A549 (cell line): ENCODE measurements at regions not wholly inside any gene's neighbourhood (a gene's known extent, or its start where the extent isn't known, plus 50 kb on each side); places are given as distances from the start of the nearest gene placed in this dataset.

Experiments used
- ATAC-seq, 2 experiments: fragments of 200-7000 bp in 1 of 2; fragments of >200 bp in 1 of 2; cut with Nextera tagmentation in 1 of 2; cut with Tn5 transposase in 1 of 2; 3 replicates each; pipeline versions ENCODE4 v1.8.0 to v1.9.1; 2018 to 2020; ENCODE audit warnings: mild to moderate bottlenecking in 1 of 2, moderate library complexity in 1 of 2
- CTCF ChIA-PET: fragments of 300-600 bp; sonication (Branson Sonifier 250); formaldehyde crosslinking; extraction: SDS; loops from one replicate; lab custom pipeline; 2021; ENCODE audit warnings: antibody characterized with exemption, inconsistent platforms; lab: Yijun Ruan, JAX
- POLR2A ChIA-PET: fragments of 350-600 bp; formaldehyde crosslinking; extraction: SDS; loops from one replicate; lab custom pipeline; 2021; ENCODE audit warnings: antibody characterized with exemption, inconsistent platforms; lab: Yijun Ruan, JAX
- DNase-seq, 2 experiments: peaks; one replicate each; pipeline versions ENCODE4 v3.0.0 to v3.0.0-alpha.2; 2011 to 2016; ENCODE audit warnings: low read depth in 1 of 2, low spot score in 1 of 2
- FAIRE-seq: peaks from 2 replicates; lab custom pipeline; 2011; peaks lifted over from hg19 to GRCh38; lab: Jason Lieb, UNC
- H3K27ac ChIP-seq, 2 experiments: fragments of >200 bp; sonication (Bioruptor Twin); formaldehyde crosslinking; 3 replicates each; pipeline ENCODE4 v1.5.1; 2016 to 2017
- H3K4me1 ChIP-seq: fragments of >200 bp; sonication (Bioruptor Twin); formaldehyde crosslinking; 3 replicates; pipeline ENCODE4 v1.6.1; 2016
- H3K4me2 ChIP-seq: fragments of >200 bp; sonication (Bioruptor Twin); formaldehyde crosslinking; 3 replicates; pipeline ENCODE4 v1.6.1; 2016
- H3K4me3 ChIP-seq: fragments of >200 bp; sonication (Bioruptor Twin); formaldehyde crosslinking; 3 replicates; pipeline ENCODE4 v1.5.1; 2016
- H3K9me3 ChIP-seq: fragments of >200 bp; sonication (Bioruptor Twin); formaldehyde crosslinking; 3 replicates; pipeline ENCODE4 v1.6.1; 2016
- BHLHE40 ChIP-seq: IDR thresholded peaks from 2 replicates; pipeline ENCODE4 v1.6.1; 2012; ENCODE audit warnings: low read depth, low read length, inconsistent platforms
- CBX8 ChIP-seq: fragments of 200-600 bp; sonication (generic); IDR thresholded peaks from 2 replicates; pipeline ENCODE4 v1.6.1; 2016
- CEBPB ChIP-seq, 2 experiments: fragments of >200 bp in 1 of 2; sonication (Bioruptor Twin) in 1 of 2; formaldehyde crosslinking in 1 of 2; IDR thresholded peaks; 2 replicates each; pipeline ENCODE4 v1.6.1; 2012 to 2016
- CHD4 ChIP-seq: fragments of 200-600 bp; sonication (generic); IDR thresholded peaks from 2 replicates; pipeline ENCODE4 v1.6.1; 2016; ENCODE audit warnings: antibody characterized with exemption, mild to moderate bottlenecking, borderline replicate concordance
- EHMT2 ChIP-seq: fragments of 200-600 bp; sonication (generic); IDR thresholded peaks from 2 replicates; pipeline ENCODE4 v1.6.1; 2016; ENCODE audit warnings: antibody characterized with exemption, low read depth, mild to moderate bottlenecking, moderate library complexity
- HDAC2 ChIP-seq: fragments of 200-600 bp; sonication (generic); IDR thresholded peaks from 2 replicates; pipeline ENCODE4 v1.6.1; 2016
- HOXA7 ChIP-seq: fragments of 250-450 bp; sonication (Bioruptor Pico); IDR thresholded peaks from 2 replicates; pipeline ENCODE4 v1.5.0; 2020; ENCODE audit warnings: mild to moderate bottlenecking, moderate library complexity
- HOXB13 ChIP-seq: fragments of 250-450 bp; sonication (Bioruptor Pico); IDR thresholded peaks from 2 replicates; pipeline ENCODE4 v1.5.0; 2020; ENCODE audit warnings: low read depth, mild to moderate bottlenecking, moderate library complexity
- HOXB5 ChIP-seq: fragments of 250-450 bp; sonication (Bioruptor Pico); IDR thresholded peaks from 2 replicates; pipeline ENCODE4 v1.5.0; 2020; ENCODE audit warnings: mild to moderate bottlenecking, moderate library complexity
- JUNB ChIP-seq: fragments of >200 bp; sonication (Bioruptor Twin); formaldehyde crosslinking; IDR thresholded peaks from 2 replicates; pipeline ENCODE4 v1.6.1; 2016
- KDM1A ChIP-seq: fragments of 200-600 bp; sonication (generic); IDR thresholded peaks from 2 replicates; pipeline ENCODE4 v1.6.1; 2016; ENCODE audit warnings: low read depth, mild to moderate bottlenecking
- KDM5A ChIP-seq: fragments of 200-600 bp; sonication (generic); IDR thresholded peaks from 2 replicates; pipeline ENCODE4 v1.6.1; 2016; ENCODE audit warnings: antibody characterized with exemption, mild to moderate bottlenecking
- MAFK ChIP-seq: fragments of 450-650 bp; IDR thresholded peaks from 2 replicates; pipeline ENCODE4 v1.6.1; 2014; ENCODE audit not compliant: partially characterized antibody
- MAX ChIP-seq: IDR thresholded peaks from 2 replicates; pipeline ENCODE4 v1.6.1; 2012
- MYC ChIP-seq: IDR thresholded peaks from 2 replicates; pipeline ENCODE4 v1.6.1; 2012; ENCODE audit warnings: mild to moderate bottlenecking, inconsistent platforms, low read length, improper control_type of control experiment, borderline replicate concordance
- POLR2A ChIP-seq: IDR thresholded peaks from 2 replicates; pipeline ENCODE4 v1.6.1; 2012; ENCODE audit warnings: mild to moderate bottlenecking, low read length
- RCOR1 ChIP-seq: fragments of 150-350 bp; IDR thresholded peaks from 2 replicates; pipeline ENCODE4 v1.6.1; 2014; ENCODE audit warnings: antibody characterized with exemption, low read length, low read depth
- RNF2 ChIP-seq: fragments of 200-600 bp; sonication (generic); IDR thresholded peaks from 2 replicates; pipeline ENCODE4 v1.6.1; 2016; ENCODE audit warnings: low read depth, mild to moderate bottlenecking, antibody characterized with exemption, moderate library complexity, borderline replicate concordance
- SREBF2 ChIP-seq: fragments of 450-650 bp; IDR thresholded peaks from 2 replicates; pipeline ENCODE4 v1.6.1; 2014; ENCODE audit warnings: mild to moderate bottlenecking, moderate library complexity
- ZC3H11A ChIP-seq: fragments of 450-650 bp; IDR thresholded peaks from 2 replicates; pipeline ENCODE4 v1.6.1; 2014; ENCODE audit warnings: antibody characterized with exemption, mild to moderate bottlenecking
- ZFP36 ChIP-seq: fragments of 450-650 bp; IDR thresholded peaks from 2 replicates; pipeline ENCODE4 v1.6.1; 2014; ENCODE audit warnings: borderline replicate concordance; ENCODE audit not compliant: partially characterized antibody
- ZNF302 ChIP-seq: fragments of 250-450 bp; sonication (Bioruptor Pico); IDR thresholded peaks from 2 replicates; pipeline ENCODE4 v1.9.0; 2021; ENCODE audit warnings: inconsistent platforms, mild to moderate bottlenecking, moderate library complexity
- WGBS: methylation state at CpG from one replicate; pipeline ENCODE4 v1.1.6; 2017; ENCODE audit errors: missing lambda C conversion rate; 5-methylcytosine and 5-hydroxymethylcytosine counted together
- TF ChIP-seq, protein P1 (sequence below): fragments of 250-450 bp; sonication (Bioruptor Pico); IDR thresholded peaks from 2 replicates; pipeline ENCODE4 v1.5.0; 2021; ENCODE audit warnings: mild to moderate bottlenecking, moderate library complexity, borderline replicate concordance
- TF ChIP-seq, protein P2 (sequence below): fragments of 150-350 bp; IDR thresholded peaks from 2 replicates; pipeline ENCODE4 v1.6.1; 2014; ENCODE audit warnings: low read depth, mild to moderate bottlenecking, low read length
- TF ChIP-seq, protein P3 (sequence below): fragments of >200 bp; sonication (Bioruptor Twin); formaldehyde crosslinking; IDR thresholded peaks from 2 replicates; pipeline ENCODE4 v1.6.1; 2016

- TF ChIP-seq ZNF302 (no peak), CEBPB (IDR thresholded peaks at IDR 0.05) (no peak), MAX (no peak), POLR2A (no peak), ZC3H11A (no peak), RNF2 (no peak), ZFP36 (no peak), KDM1A (no peak), HOXB13 (CRISPR knock-in tag) (no peak), CHD4 (no peak), HOXA7 (CRISPR knock-in tag) (no peak), KDM5A (no peak), HOXB5 (CRISPR knock-in tag) (no peak), MAFK (no peak), CBX8 (no peak), RCOR1 (no peak)
- TF ChIP-seq, protein P1, sequence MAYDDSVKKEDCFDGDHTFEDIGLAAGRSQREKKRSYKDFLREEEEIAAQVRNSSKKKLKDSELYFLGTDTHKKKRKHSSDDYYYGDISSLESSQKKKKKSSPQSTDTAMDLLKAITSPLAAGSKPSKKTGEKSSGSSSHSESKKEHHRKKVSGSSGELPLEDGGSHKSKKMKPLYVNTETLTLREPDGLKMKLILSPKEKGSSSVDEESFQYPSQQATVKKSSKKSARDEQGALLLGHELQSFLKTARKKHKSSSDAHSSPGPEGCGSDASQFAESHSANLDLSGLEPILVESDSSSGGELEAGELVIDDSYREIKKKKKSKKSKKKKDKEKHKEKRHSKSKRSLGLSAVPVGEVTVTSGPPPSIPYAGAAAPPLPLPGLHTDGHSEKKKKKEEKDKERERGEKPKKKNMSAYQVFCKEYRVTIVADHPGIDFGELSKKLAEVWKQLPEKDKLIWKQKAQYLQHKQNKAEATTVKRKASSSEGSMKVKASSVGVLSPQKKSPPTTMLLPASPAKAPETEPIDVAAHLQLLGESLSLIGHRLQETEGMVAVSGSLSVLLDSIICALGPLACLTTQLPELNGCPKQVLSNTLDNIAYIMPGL (CRISPR knock-in tag), result no peak
- TF ChIP-seq, protein P2, sequence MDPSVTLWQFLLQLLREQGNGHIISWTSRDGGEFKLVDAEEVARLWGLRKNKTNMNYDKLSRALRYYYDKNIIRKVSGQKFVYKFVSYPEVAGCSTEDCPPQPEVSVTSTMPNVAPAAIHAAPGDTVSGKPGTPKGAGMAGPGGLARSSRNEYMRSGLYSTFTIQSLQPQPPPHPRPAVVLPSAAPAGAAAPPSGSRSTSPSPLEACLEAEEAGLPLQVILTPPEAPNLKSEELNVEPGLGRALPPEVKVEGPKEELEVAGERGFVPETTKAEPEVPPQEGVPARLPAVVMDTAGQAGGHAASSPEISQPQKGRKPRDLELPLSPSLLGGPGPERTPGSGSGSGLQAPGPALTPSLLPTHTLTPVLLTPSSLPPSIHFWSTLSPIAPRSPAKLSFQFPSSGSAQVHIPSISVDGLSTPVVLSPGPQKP, result no peak
- TF ChIP-seq, all 56 proteins: peak for 0
- ChIA-PET CTCF (no interaction called here), POLR2A (no interaction called here)
- Histone ChIP-seq H3K27ac (no peak overlapping the region), H3K9me3 (no peaks in the 10 kb centered on the region), H3K4me1 (no peaks in the 10 kb centered on the region), H3K4me2 (no peak overlapping the region), H3K4me3 (no peak overlapping the region)
- no peak for FAIRE-seq
- ATAC-seq, result no peak
- 37% methylated on average over 4 of the region's 4 CpGs for WGBS
- no peak for DNase-seq
These were observed 117.1 kb upstream of the RGS6 start for GRCh38 chr14:71815110-71815509.

DNA sequence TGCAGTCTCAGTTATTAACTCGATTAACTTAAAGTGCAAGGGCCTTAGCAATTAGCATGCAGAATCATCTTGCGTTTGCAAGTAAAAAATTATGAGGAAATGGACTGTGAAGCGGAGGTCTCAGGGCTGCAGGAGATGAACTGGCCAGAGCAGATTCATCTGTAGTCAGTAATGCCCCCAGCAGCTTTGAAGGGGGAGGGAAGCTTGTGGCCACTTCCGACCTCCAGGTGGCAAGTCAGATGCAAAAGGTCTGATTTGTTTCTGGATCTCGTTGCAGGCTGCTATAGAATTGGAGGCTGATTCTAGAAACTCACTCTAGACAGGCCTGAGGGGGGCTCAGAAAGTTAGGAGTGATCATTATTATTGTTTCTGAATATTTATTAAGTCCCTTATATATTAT is 107.4 kb upstream of the RGS6 start:
- no peak overlapping the region for H3K4me2 ChIP-seq
- FAIRE-seq (no peak), ATAC-seq (no peak), DNase-seq (no peak)
- ChIA-PET POLR2A (no interaction called here), CTCF (no interaction called here)
- no peak overlapping the region for H3K4me3 ChIP-seq
- H3K4me1 ChIP-seq, result no peaks in the 10 kb centered on the region
- TF ChIP-seq CBX8 (no peak), HOXB5 (CRISPR knock-in tag) (no peak), ZC3H11A (no peak), HOXA7 (CRISPR knock-in tag) (no peak), BHLHE40 (no peak), HDAC2 (no peak)
- TF ChIP-seq, protein P2, result no peak
- 9% methylated on average over 5 of the region's 5 CpGs for WGBS
- no peaks in the 10 kb centered on the region for H3K9me3 ChIP-seq
- H3K27ac ChIP-seq, result no peak overlapping the region

DNA sequence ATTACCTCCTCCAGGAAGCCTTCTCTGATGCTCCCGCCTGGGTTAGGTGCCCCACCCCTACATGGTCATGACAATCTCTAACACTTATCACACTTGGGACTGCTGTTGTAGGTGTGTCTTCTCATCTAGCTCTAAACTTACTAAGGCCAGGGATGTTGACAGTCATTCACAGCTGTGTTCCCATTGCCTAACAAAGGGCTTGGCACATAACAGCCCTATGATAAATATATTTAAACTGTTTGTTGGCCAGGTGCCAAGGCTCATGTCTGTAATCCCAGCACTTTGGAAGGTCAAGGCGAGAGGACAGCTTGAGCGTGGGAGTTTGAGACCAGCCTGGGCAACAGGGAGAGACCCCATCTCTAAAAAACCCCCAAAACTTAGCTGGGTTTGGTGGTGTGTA is 98.8 kb upstream of the RGS6 start:
- Histone ChIP-seq H3K4me3 (no peak overlapping the region), H3K9me3 (no peaks in the 10 kb centered on the region), H3K4me2 (no peak overlapping the region), H3K27ac (no peak overlapping the region), H3K4me1 (no peaks in the 10 kb centered on the region)
- ChIA-PET CTCF (interaction anchor here (0.5 kb wide), 1 partner anchor 701 kb away, joined by 3 read pairs; no protein-coding TSS in a partner anchor), POLR2A (no interaction called here)
- ATAC-seq (no peak), DNase-seq (no peak), FAIRE-seq (no peak)
- 6% methylated on average over 3 of the region's 3 CpGs for WGBS
- TF ChIP-seq, protein P3, sequence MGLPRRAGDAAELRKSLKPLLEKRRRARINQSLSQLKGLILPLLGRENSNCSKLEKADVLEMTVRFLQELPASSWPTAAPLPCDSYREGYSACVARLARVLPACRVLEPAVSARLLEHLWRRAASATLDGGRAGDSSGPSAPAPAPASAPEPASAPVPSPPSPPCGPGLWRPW, result no peak
- TF ChIP-seq HOXB13 (CRISPR knock-in tag) (no peak), MYC (no peak), SREBF2 (no peak), EHMT2 (no peak), ZNF302 (no peak), POLR2A (no peak), JUNB (no peak)
